Kidney tubule cell (primary cell): ENCODE measurements at regions not wholly inside any gene's neighbourhood (a gene's known extent, or its start where the extent isn't known, plus 50 kb on each side); places are given as distances from the start of the nearest gene placed in this dataset.

Experiments
- DNase-seq: peaks from one replicate; pipeline ENCODE4 v3.0.0-alpha.2; 2018; ENCODE audit warnings: low spot score

- DNase-seq: no peak
Observed at GRCh38 chr20:51266353-51266752, 243.4 kb upstream of the KCNG1 start.

GRCh38 chr20:51265361-51265760, 242.5 kb upstream of the KCNG1 start:
- DNase-seq: peak; percentile 39

DNA sequence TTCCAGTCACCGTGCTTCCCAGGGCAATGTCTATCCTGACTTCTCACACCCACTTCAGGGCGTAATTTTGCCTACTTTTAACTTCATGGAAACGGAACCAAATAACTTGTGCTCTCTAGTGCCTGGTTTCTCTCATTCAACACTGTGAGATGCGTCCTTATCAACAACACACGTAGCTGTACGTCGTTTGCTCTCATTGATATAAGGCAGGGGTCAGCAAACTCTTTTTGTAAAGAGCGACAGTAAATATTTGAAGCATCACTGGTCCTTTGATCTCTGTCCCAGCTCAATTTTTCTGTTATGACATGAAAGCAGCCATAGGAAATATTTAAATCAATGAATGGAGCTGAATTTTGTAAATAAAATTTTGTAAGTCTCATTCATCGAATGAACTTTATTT, 239.3 kb upstream of the KCNG1 start:
- no peak for DNase-seq

DNA sequence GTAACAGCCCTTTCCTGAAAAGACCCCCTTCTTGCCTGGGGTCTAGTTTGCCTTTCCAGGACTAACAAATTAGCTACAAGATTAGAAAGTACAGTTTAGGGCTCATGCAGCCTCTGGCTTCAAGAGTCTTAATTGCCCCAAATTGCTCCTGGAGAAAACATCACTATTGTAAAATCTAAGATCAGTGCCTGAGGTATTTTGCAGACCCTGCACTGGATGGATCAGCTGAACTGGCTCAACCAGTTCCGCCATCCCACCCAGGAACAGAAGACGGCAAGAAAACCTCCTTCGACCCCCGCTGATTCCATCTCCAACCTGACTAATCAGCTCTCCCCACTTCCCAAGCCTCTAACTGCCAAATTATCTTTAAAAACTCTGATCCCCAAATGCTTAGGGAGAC, 236.5 kb upstream of the KCNG1 start:
- DNase-seq: no peak

- peak; percentile 52 for DNase-seq
Observed at GRCh38 chr20:51258582-51259165, 235.8 kb upstream of the KCNG1 start.

DNA sequence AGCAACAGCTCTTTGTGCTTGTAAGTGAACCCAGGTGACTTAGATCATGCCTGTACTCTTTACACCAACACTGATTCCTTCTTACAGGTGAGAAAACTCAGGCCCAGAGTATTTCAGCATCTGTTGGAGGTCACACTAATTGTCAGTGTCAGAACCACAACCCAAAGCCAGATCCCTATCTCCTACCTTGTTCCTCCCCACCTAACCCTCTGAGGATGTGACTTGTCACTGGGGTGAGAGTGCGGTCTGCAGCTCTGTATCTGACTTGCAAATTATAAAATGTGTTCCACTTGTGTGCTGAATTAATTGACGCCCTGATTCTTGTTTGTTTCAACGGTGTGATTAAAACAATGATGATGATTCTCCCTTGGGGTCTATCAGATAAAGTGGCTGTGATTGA, 232.5 kb upstream of the KCNG1 start:
- no peak for DNase-seq

- DNase-seq: no peak
Observed at GRCh38 chr20:51253280-51253679, 230.4 kb upstream of the KCNG1 start.

DNA sequence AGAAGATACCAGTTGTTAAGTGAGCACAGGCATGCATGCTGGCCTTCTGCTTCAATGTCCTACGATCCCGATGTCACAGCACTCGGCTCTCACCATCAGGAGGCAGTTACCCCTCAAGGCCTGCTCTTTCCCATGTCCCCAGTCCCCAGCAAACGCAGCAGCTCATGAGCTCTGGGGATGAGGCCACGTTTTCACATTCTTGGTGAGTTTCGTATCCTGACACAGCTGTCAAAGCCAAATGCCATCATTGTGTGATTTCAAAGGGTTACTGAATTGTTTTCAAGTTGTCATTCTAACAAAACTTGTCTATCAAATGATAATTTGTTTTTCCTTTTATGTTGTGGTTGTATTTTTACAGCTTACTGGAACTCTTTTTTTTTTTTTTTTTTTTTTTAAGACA, 226.9 kb upstream of the KCNG1 start:
- no peak for DNase-seq

GRCh38 chr20:51249215-51249614, 226.3 kb upstream of the KCNG1 start:
- no peak for DNase-seq

- no peak for DNase-seq
Observed at GRCh38 chr20:51244466-51244865, 221.6 kb upstream of the KCNG1 start.

- DNase-seq: no peak
Observed at GRCh38 chr20:51238675-51239305, 215.9 kb upstream of the KCNG1 start.

DNA sequence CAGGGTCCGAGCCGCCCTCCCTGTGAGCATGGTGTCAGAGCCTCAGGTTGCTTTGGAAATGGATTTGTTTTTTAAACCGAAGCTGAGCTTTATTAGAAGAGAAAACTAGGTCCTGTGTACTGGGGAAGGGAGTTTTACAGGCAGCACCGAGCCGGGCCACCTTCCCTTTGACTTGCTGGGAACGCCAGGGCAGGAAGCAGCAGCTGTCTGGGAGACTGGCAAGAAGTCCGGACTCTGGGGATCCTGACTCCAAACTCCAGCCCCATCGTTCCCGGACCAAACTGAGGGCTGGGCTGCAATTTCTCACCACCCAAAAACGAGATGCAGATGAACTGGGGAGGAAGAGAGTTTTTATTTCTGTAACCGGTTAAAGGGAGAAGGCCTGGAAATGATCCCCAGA, 214.9 kb upstream of the KCNG1 start:
- no peak for DNase-seq

DNA sequence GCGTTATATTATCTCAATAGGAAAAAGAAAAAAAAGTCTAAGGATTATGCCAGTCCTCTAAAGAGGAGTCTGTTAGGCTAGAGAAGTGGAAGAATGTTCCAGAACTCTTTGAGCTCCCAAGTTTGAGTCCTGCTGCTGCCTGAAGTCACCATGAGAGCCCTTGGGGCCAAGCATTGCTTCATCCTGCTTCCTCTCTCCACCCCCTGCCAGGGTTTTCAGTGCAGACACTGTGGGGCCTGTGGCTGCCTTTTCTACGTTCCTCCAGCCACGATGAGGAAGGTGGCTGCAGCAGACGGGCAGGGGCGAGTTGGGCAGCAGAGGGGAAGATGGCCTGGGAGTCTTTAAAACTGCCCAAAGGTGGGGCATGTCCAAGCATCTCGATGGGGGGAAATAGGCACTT, 214.4 kb upstream of the KCNG1 start:
- no peak for DNase-seq

- no peak for DNase-seq
Observed at GRCh38 chr20:51236421-51236820, 213.5 kb upstream of the KCNG1 start.

GRCh38 chr20:51233345-51233744, 210.4 kb upstream of the KCNG1 start:
- no peak for DNase-seq

DNA sequence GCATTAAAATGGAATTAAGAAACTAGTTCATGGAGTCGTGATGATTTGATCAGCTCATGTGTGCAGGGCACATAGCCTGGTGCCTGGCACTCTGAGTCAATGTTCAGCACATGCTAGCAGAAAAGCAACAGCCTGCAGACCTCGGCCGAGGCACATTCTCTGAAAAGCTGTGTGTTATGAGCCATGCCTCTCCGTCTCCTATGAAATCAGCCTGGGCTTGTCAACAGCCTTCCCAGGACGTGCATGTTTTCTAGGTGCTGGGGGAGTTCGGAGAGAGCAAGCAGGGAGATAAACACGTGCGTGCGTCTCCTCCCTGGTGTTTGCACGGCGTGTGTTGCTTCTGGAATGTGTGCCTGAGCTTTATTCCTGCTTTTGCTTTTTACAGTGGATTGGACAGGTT, 207.8 kb upstream of the KCNG1 start:
- DNase-seq: no peak

- no peak for DNase-seq
Observed at GRCh38 chr20:51228763-51229162, 205.9 kb upstream of the KCNG1 start.

DNA sequence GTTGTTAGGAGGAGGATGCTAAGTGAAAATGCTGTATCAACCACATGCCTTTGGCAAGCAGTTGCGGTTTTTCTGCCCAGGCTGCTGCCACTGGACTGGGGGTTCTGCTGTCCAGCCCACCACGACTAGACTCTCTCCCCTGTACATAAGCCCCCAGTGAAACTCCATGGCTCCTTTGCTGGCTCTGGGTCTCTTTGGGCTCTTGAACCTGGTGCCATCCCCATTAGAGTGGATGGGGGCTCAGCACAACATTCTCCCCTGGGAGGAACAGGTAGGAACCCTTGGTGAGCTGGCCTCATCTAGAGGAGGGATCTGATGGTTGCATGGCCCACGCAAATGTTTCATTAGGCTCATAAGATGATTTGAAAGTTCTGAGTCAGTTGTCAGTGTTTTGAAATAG, 204.8 kb upstream of the KCNG1 start:
- DNase-seq: no peak

- no peak for DNase-seq
Observed at GRCh38 chr20:51223183-51223720, 200.3 kb upstream of the KCNG1 start.

GRCh38 chr20:51221791-51222408, 199.0 kb upstream of the KCNG1 start:
- DNase-seq: peak; percentile 37

- DNase-seq: no peak
Observed at GRCh38 chr20:51221103-51221502, 198.2 kb upstream of the KCNG1 start.

DNA sequence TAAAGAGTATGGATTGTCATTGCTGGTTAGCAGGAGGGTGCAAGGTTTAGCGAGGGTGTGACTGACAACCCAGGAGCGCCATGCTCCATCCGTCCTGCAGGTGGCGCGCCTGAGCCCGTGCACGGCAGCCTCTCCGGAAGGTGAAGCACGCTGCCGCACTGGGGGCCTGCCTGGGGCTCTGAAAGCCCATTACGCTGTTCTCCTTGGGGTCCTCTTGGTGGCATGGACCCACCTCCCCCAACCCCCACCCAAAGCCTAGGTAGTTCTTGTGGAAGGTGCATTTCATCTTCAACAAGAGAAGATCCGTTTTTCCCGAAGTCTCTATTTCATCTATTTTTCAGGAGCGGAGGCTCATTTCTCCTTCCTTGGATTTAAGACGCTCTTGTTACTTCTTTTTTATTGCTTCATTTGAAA, 197.4 kb upstream of the KCNG1 start:
- peak; percentile 17 for DNase-seq

GRCh38 chr20:51219544-51219943, 196.6 kb upstream of the KCNG1 start:
- DNase-seq: no peak

- no peak for DNase-seq
Observed at GRCh38 chr20:51218603-51219002, 195.7 kb upstream of the KCNG1 start.
